ENCODE measurements at regions not wholly inside any gene's neighbourhood (a gene's known extent, or its start where the extent isn't known, plus 50 kb on each side); places are given as distances from the start of the nearest gene placed in this dataset.

- no peak for TF ChIP-seq CTCF (IDR thresholded peaks at IDR 0.05; ENCODE audit: poor library complexity, severe bottlenecking)
- TF ChIP-seq POLR2AphosphoS5 (IDR thresholded peaks at IDR 0.05): no peak
- no peak for TF ChIP-seq EZH2 (IDR thresholded peaks at IDR 0.05; ENCODE audit: borderline replicate concordance, insufficient read depth, low read length, poor library complexity, severe bottlenecking)
- no peak for TF ChIP-seq REST (IDR thresholded peaks at IDR 0.05; ENCODE audit: borderline replicate concordance)
- no peak for TF ChIP-seq MXI1 (conservative IDR thresholded peaks at IDR 0.05; ENCODE audit: poor library complexity, severe bottlenecking)
- no peak for TF ChIP-seq EP300 (conservative IDR thresholded peaks at IDR 0.05; ENCODE audit: poor library complexity, severe bottlenecking)
- TF ChIP-seq SMC3 (conservative IDR thresholded peaks at IDR 0.05; ENCODE audit: poor library complexity): no peak
- no peak for TF ChIP-seq RAD21 (conservative IDR thresholded peaks at IDR 0.05)
These were observed 371.2 kb upstream of the PLXNA2 start for GRCh38 chr1:208615371-208615770.
